ENCODE measurements at regions not wholly inside any gene's neighbourhood (a gene's known extent, or its start where the extent isn't known, plus 50 kb on each side); places are given as distances from the start of the nearest gene placed in this dataset.

- H3K4me3 ChIP-seq = no peak overlapping the region
- H3K4me1 ChIP-seq = no peaks in the 10 kb centered on the region
- H3K27ac ChIP-seq = no peak overlapping the region
- CTCF ChIA-PET = no interaction called here
- H3K9me3 ChIP-seq = no peaks in the 10 kb centered on the region
- H3K4me2 ChIP-seq = no peak overlapping the region
- POLR2A ChIA-PET = no interaction called here
- no peak for DNase-seq (ENCODE audit: low read depth in 1 of 2, low spot score in 1 of 2)
- FAIRE-seq = no peak
- ATAC-seq = no peak
- TF ChIP-seq KDM5A (IDR thresholded peaks at IDR 0.05) (no peak), RNF2 (IDR thresholded peaks at IDR 0.05; ENCODE audit: borderline replicate concordance, low read depth) (no peak), REST (IDR thresholded peaks at IDR 0.05) (no peak), RCOR1 (IDR thresholded peaks at IDR 0.05; ENCODE audit: low read depth, low read length) (no peak), BHLHE40 (IDR thresholded peaks at IDR 0.05; ENCODE audit: low read depth, low read length) (no peak), BCL3 (IDR thresholded peaks at IDR 0.05) (no peak), SREBF2 (IDR thresholded peaks at IDR 0.05) (no peak), MAZ (IDR thresholded peaks at IDR 0.05; ENCODE audit: borderline replicate concordance, low read depth, low read length) (no peak), RARB (CRISPR knock-in tag; IDR thresholded peaks at IDR 0.05) (no peak), ESRRA (IDR thresholded peaks at IDR 0.05; ENCODE audit: borderline replicate concordance, low read length) (no peak), HOXB13 (CRISPR knock-in tag; IDR thresholded peaks at IDR 0.05; ENCODE audit: low read depth) (no peak), HEYL (CRISPR knock-in tag; IDR thresholded peaks at IDR 0.05) (no peak), MAFK (IDR thresholded peaks at IDR 0.05; ENCODE audit: partially characterized antibody) (no peak), FOSL2 (IDR thresholded peaks at IDR 0.05) (no peak), FOSL2 (CRISPR knock-in tag; IDR thresholded peaks at IDR 0.05) (no peak), POLR2AphosphoS2 (conservative IDR thresholded peaks at IDR 0.05; ENCODE audit: low read length) (no peak), CHD2 (IDR thresholded peaks at IDR 0.05; ENCODE audit: low read length, partially characterized antibody) (no peak), HOXA7 (CRISPR knock-in tag; IDR thresholded peaks at IDR 0.05) (no peak), EP300 (IDR thresholded peaks at IDR 0.05) (no peak), HMGXB4 (CRISPR knock-in tag; IDR thresholded peaks at IDR 0.05; ENCODE audit: borderline replicate concordance) (no peak)
These were observed 295.7 kb upstream of the TMCO5A start for GRCh38 chr15:37638691-37639090.

GRCh38 chr15:37652646-37653417 lies 281.6 kb upstream of the TMCO5A start:
- Histone ChIP-seq H3K4me2 (no peak overlapping the region), H3K27ac (no peak overlapping the region), H3K4me1 (no peaks in the 10 kb centered on the region), H3K4me3 (no peak overlapping the region), H3K9me3 (0 out of 3 replicates have a peak, but pooled peaks cover 3% of the 10 kb centered on the region)
- FAIRE-seq (no peak), ATAC-seq (no peak), DNase-seq (ENCODE audit: low read depth in 1 of 2, low spot score in 1 of 2) (no peak)
- POLR2A ChIA-PET = no interaction called here
- CTCF ChIA-PET = no interaction called here
- 8% methylated on average over 1 of the region's 2 CpGs for WGBS (ENCODE audit: missing lambda C conversion rate)
- no peak for TF ChIP-seq RNF2 (IDR thresholded peaks at IDR 0.05; ENCODE audit: borderline replicate concordance, low read depth)
- TF ChIP-seq RAD21 (conservative IDR thresholded peaks at IDR 0.05 in 1 of 2, IDR thresholded peaks at IDR 0.05 in 1 of 2) = no peak
- TF ChIP-seq HOXA7 (CRISPR knock-in tag; IDR thresholded peaks at IDR 0.05) = no peak
- TF ChIP-seq MYC (IDR thresholded peaks at IDR 0.05; ENCODE audit: borderline replicate concordance, low read length) = no peak
- no peak for TF ChIP-seq ZSCAN20 (CRISPR knock-in tag; IDR thresholded peaks at IDR 0.05)
- TF ChIP-seq RFX5 (IDR thresholded peaks at IDR 0.05) = no peak
- TF ChIP-seq JUNB (IDR thresholded peaks at IDR 0.05) = no peak
- no peak for TF ChIP-seq KDM1A (IDR thresholded peaks at IDR 0.05; ENCODE audit: low read depth)
- no peak for TF ChIP-seq HOXB13 (CRISPR knock-in tag; IDR thresholded peaks at IDR 0.05; ENCODE audit: low read depth)
- no peak for TF ChIP-seq BCL3 (IDR thresholded peaks at IDR 0.05)
- no peak for TF ChIP-seq E2F6 (IDR thresholded peaks at IDR 0.05; ENCODE audit: borderline replicate concordance, low read depth)

All from A549 (cell line).